ENCODE measurements at regions not wholly inside any gene's neighbourhood (a gene's known extent, or its start where the extent isn't known, plus 50 kb on each side); places are given as distances from the start of the nearest gene placed in this dataset.

DNA sequence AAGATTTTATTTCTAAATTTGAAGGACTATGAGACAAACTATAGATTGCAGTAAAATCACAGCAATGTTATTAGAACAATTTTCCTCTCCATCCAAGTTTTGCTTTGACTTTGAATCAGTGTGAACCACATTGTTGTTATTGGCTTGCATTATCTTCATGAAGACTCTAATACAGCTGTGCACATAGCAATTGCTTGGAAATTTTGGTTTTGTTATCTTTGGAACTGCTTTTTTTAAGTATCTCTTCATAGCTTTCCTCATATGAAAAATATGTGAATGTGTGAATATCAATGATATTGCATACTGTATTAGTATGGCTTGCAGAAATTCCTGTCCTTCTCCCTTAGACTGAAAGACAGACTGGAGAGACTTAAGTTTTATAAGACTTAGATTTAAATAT, 666.6 kb downstream of the LUZP2 start:
- no peak for TF ChIP-seq CTCF (IDR thresholded peaks at IDR 0.05)
- TF ChIP-seq, protein P1, sequence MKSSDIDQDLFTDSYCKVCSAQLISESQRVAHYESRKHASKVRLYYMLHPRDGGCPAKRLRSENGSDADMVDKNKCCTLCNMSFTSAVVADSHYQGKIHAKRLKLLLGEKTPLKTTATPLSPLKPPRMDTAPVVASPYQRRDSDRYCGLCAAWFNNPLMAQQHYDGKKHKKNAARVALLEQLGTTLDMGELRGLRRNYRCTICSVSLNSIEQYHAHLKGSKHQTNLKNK (CRISPR knock-in tag; IDR thresholded peaks at IDR 0.05): no peak
- TF ChIP-seq EMX1 (CRISPR knock-in tag; IDR thresholded peaks at IDR 0.05): no peak
- TF ChIP-seq SMAD3 (CRISPR knock-in tag; IDR thresholded peaks at IDR 0.05; ENCODE audit: borderline replicate concordance): no peak
- no peak for TF ChIP-seq JUN (CRISPR knock-in tag; IDR thresholded peaks at IDR 0.05)
- no peak for TF ChIP-seq CBFB (CRISPR knock-in tag; IDR thresholded peaks at IDR 0.05; ENCODE audit: low read depth)
- no peak for TF ChIP-seq SP1 (CRISPR knock-in tag; conservative IDR thresholded peaks at IDR 0.05)
- TF ChIP-seq ZNF512 (CRISPR knock-in tag; IDR thresholded peaks at IDR 0.05; ENCODE audit: borderline replicate concordance): no peak
- no peak for TF ChIP-seq NR3C1 (CRISPR knock-in tag; conservative IDR thresholded peaks at IDR 0.05; ENCODE audit: low read depth)
- TF ChIP-seq, protein P2, sequence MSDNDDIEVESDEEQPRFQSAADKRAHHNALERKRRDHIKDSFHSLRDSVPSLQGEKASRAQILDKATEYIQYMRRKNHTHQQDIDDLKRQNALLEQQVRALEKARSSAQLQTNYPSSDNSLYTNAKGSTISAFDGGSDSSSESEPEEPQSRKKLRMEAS (CRISPR knock-in tag; IDR thresholded peaks at IDR 0.05): no peak
- no peak for TF ChIP-seq ETV6 (CRISPR knock-in tag; IDR thresholded peaks at IDR 0.05)
- no peak for TF ChIP-seq FOXJ3 (CRISPR knock-in tag; IDR thresholded peaks at IDR 0.05; ENCODE audit: borderline replicate concordance)
- no peak for TF ChIP-seq GRHL2 (CRISPR knock-in tag; IDR thresholded peaks at IDR 0.05; ENCODE audit: insufficient replicate concordance, severe bottlenecking)
